Neural cell (in vitro differentiated cells): ENCODE measurements at regions not wholly inside any gene's neighbourhood (a gene's known extent, or its start where the extent isn't known, plus 50 kb on each side); places are given as distances from the start of the nearest gene placed in this dataset.

ENCODE experiments used
- CTCF ChIP-seq: fragments of 450-650 bp; IDR thresholded peaks from 2 replicates; pipeline ENCODE4 v1.5.1; 2014; ENCODE audit warnings: antibody characterized with exemption, mild to moderate bottlenecking, moderate library complexity; ENCODE audit not compliant: poor library complexity, severe bottlenecking
- EP300 ChIP-seq: fragments of 450-650 bp; conservative IDR thresholded peaks from 2 replicates; pipeline ENCODE4 v1.6.1; 2014; ENCODE audit warnings: antibody characterized with exemption, mild to moderate bottlenecking, moderate library complexity; ENCODE audit not compliant: poor library complexity, severe bottlenecking
- EZH2 ChIP-seq: fragments of 200-600, 300-800 bp; shearing (Covaris generic), sonication (generic); IDR thresholded peaks from 2 replicates; pipeline ENCODE4 v1.6.1; 2014; ENCODE audit warnings: antibody characterized with exemption, low read length, borderline replicate concordance, mild to moderate bottlenecking; ENCODE audit not compliant: insufficient read depth, poor library complexity, severe bottlenecking
- MXI1 ChIP-seq: fragments of 450-650 bp; conservative IDR thresholded peaks from 2 replicates; pipeline ENCODE4 v1.6.1; 2014; ENCODE audit warnings: antibody characterized with exemption, mild to moderate bottlenecking; ENCODE audit not compliant: poor library complexity, severe bottlenecking
- POLR2AphosphoS5 ChIP-seq: IDR thresholded peaks from 2 replicates; pipeline ENCODE4 v1.6.1; 2012
- REST ChIP-seq: IDR thresholded peaks from 2 replicates; pipeline ENCODE4 v1.6.1; 2012; ENCODE audit warnings: borderline replicate concordance

- TF ChIP-seq CTCF (no peak), POLR2AphosphoS5 (no peak), REST (no peak), EZH2 (no peak), EP300 (no peak), MXI1 (no peak)
These were observed 265.2 kb downstream of the SYK start for GRCh38 chr9:91066856-91067255.
